Non-pigmented ciliary epithelial cell (primary cell): ENCODE measurements at regions not wholly inside any gene's neighbourhood (a gene's known extent, or its start where the extent isn't known, plus 50 kb on each side); places are given as distances from the start of the nearest gene placed in this dataset.
A peak's percentile ranks its signal among the peaks of the same experiment; 100 is the strongest.

Source experiments
- DNase-seq: peaks from one replicate; pipeline ENCODE4 v3.0.0-alpha.2; 2010; ENCODE audit warnings: low read depth

GRCh38 chr7:148950806-148951205 lies 66.7 kb upstream of the EZH2 start:
- DNase-seq = no peak

GRCh38 chr7:148944935-148945934 lies 61.1 kb upstream of the EZH2 start:
- DNase-seq = no peak

GRCh38 chr7:148941598-148942275 lies 57.6 kb upstream of the EZH2 start:
- DNase-seq = no peak

- peak; percentile 88 for DNase-seq
Measured at GRCh38 chr7:148940702-148941597, 56.9 kb upstream of the EZH2 start.

- no peak for DNase-seq
Measured at GRCh38 chr7:148939128-148939755, 55.2 kb upstream of the EZH2 start.

- DNase-seq = no peak
Measured at GRCh38 chr7:148935451-148935850, 51.4 kb upstream of the EZH2 start.
